NCI-H748 treated with DMSO at 0.1 percent for 48 hours (cell line): ENCODE measurements at regions not wholly inside any gene's neighbourhood (a gene's known extent, or its start where the extent isn't known, plus 50 kb on each side); places are given as distances from the start of the nearest gene placed in this dataset.

ENCODE experiments used
- DNase-seq: peaks from one replicate; lab custom pipeline; 2025; lab: John Stamatoyannopoulos, UW

DNA sequence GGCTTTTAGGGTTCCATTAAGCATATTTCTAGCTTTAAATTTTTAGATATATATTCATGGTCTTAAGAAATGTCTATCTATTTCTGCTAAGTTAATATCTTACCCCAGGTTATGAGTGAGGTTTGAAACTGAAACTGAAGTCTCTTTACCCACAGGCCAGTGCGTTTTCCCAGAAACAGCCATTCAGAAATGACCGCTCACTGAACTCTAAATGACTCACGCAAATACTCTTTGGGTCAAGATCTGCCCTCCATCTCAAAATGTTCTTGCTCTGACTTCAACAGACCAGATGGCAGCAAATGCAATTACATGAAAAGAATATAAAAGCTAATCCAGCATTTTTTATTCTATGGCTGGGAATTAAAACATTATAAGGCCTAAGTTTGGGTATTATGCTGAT is 315.2 kb downstream of the TDRD15 start:
- DNase-seq = no peak

DNA sequence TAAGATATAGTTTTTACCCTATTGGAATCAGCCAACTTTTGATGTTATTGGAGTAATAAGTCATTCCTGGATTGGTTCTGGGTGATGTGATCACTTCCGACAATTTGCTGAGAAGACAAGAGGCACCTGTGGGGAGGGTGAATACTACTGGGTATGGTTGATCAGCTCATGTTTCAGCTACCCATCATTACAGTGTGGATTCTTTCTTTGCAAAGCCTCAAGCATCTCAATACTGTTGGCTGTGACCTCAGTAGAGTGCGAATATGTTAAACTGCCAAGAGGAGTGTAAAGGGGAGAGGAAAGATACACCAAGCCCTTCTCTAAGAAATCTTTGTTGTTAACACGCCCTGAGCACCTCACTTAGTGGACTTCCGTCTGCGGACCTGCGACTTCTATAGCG is 317.7 kb downstream of the TDRD15 start:
- DNase-seq = no peak

DNA sequence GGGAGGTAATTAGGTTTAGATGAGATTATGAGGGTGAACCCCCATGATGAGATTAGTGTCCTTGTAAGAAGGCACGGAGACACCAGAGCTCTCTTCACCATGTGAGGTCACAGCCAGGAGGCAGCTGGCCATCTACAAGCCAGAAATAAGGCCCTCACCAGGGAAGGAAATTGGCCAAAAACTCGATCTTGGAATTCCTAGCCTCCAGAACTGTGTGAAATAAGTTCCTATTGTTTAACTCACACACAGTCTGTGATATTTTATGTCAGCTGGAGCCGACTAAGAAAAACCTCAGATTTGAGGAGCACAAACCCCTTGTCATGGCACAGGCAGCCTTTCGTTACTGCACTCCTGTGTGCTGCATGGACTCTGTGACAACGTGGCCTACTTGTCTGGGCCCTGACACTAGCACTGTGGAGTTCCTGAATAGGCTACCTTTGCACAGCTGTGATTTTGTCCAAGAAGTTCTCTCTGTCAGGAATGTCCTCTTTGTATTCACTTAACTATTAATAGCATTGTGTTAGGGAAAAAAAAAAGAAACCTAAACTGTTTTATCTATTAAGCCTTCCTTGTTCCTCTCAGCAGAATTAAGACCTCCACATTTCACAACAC is 319.8 kb downstream of the TDRD15 start:
- DNase-seq = no peak

DNA sequence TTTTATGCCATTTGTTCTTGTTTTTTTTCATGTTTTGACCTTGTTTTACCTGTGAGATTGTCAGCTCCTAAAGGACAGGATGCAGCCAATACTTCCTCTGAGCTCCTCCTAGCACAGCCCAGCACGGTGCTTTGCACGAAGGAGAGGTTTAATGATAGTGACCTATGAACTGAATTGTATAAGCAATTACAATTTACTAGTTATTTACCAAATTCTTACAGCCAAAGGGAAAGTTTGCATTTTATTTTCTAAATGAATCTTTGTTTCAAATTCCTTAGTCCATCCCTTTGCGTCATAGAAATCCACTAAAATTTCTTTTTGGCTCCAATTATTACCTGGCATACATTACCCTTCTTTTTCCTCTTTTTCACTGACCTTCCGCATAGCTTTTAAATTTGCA is 326.1 kb downstream of the TDRD15 start:
- DNase-seq = no peak

DNA sequence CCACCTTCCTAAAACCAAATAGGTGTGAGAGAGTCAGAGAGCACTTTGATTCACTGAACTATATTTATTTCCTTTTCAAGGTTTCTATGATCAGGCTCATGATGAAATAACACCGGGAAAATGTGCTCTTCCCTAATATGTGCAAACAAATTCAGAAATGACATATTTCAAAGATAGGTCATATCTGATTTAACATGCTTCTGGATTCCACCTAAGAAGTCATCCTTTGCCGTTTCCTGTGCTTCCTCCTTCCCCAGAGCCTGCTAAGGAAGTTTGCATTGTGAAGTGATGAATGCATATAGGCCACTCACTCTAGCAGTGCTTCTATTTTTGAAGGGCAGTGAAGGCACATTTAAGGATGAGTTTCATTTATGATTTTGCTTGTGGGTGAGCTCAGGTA is 327.6 kb downstream of the TDRD15 start:
- DNase-seq = no peak

DNA sequence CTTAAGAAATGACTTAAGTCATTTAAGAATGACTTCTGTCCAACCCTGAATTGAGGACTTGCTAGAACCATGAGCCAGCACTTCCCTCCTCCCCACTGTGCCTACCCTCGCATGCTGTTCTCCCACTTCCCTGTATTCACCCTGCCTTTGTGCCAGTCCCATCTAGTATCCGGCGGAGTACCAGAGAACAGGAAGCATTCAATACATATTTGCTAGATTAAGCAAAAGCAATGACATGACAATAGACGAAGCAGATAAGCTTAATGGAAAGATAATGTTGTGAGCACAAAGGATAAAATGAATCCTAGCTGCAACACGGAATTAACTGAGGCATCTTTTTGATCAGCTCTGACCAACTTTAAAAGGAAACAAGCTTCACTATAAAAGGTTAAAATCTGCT is 328.5 kb downstream of the TDRD15 start:
- DNase-seq = no peak

DNA sequence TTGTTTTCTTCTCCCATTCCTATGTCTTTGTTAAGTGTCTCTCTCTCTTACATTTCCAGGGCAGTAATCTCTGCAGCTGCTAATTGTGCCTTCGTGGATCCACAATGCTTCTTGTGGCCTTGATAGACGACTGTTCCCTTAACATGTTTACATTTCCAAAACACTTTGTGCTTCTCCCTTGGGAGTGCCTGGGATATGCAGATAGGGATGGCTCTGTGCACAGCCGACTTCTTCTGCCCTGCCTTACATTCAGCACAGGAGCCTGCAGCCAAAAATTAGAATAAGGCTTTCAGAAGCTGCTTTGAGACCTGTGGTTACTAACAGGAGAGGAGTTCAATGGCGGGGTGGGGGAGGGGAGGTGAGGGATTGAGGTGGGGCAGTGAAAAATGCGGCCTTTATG is 328.9 kb downstream of the TDRD15 start:
- peak; percentile 26 for DNase-seq

DNA sequence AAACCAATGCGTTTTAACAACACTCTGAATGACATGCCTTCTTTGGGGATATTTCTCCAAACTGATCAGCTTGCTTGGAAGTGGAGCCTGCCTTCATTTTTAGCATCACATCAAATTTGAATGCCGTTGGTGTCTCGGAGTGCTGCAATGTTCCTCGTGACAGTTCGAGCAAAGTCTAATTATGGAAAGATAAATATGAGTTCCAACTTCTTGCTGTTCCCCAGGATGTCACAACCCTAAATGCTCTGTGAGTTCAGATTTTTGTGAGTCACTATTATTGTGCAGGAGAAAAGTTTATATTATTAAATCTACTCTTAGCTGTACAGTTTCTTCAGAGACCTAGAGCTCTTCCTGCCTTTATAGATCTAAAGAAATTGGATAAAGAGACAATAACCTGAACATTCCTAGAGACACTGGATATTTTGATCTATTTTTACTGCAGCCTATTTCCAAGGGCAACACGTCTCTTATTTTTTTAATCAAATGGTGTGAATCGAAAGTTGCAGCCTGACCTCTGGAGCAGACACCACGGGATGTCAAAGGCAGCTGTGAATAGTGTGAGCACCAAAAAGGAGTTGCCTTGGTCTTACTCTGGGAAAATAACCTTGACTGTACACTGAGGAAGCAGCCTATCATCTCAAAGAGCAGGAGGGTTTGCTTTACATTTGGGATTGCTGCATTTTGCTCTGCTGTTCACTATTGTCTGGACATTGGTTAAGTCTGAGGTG is 330.1 kb downstream of the TDRD15 start:
- no peak for DNase-seq

DNA sequence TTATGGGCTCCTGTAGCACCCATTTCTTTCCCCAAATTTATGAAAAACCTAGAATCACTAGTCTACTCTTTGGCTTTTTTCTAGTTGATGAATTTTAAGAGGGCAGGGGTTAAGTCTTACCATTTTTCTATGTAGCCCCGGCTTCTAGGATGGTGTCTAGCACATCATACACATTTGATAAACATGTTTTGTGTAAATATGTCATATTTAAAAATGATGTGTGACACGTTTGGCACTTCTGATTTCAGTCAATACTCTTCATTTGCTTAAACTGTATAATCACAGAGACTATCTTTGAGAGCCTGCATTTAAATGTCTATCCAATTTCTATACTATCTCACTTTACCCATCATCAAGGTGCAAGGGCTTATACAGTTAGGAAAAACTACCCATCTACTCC is 331.1 kb downstream of the TDRD15 start:
- DNase-seq = no peak

DNA sequence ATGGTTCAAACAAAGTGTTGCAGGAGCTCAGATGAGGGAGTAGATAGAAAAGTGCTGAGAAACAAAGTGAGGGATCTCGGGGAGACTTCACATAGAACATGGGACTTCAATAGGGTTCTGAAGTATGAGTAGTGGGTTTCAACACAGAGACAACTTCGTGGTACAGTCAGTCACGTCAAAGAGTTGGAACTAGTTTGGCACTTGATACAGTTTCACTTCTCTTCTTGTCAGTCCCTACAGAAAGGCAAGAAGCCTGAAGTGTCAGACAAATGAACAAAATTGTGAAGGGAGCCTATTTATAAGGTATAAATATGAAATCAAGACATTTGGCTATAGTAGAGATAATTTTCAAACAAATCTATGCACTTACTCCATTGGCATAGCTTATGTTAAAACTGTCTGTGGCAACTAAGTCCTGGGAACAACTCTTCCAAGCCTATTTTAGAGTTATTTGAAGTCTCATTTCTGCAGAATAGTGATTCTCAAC is 338.0 kb downstream of the TDRD15 start:
- DNase-seq = no peak

DNA sequence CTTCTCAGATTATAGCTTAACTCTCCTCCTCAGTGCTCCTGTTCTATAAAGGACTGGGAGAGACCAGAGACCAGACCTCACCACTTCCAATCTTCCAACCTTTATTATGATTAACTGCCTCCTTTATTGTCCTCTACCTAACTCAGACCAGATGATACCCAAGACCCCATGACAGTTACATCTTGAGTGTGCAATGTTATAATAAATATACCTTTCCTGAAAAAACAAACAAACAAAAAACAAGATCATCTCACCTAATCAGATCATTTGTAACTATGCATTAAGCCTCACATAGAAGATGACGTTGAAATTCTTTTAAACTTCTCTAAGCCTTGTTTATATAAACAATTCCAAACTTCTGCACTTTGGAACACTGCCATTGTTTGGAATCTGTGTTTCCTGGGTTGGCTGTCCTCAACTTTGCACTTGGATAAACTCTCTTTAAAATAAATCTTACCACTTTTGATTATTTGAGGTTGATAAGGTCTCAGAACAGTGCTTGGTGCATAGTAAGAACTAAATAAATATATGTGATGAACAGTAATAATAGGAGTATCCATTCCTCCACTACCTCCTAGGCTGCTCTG is 342.7 kb downstream of the TDRD15 start:
- no peak for DNase-seq

DNA sequence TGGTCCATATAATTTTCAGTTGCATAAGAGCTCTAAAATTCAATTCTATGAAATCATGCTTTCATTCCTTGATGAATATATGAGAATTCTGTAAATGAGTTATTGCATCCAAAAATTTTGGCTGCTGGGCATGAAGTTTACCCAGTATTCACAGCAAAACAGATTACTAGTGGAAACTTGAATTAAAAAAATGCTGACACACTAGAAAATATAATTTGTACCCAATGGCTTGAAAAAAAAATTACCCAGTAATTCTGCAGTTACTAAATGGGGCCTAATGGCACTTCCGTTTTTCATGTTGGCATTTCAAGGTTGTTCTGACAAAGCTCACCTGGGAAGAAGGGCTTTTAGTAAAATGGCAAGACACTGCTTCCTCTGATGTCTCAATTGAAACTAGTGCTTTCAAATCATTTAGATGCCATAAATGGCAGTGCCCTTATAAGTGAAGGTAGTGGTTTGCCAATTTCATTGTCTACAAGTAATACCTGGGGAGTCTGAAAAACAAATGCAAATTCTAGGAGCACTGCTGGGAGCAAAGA is 343.6 kb downstream of the TDRD15 start:
- DNase-seq = no peak

DNA sequence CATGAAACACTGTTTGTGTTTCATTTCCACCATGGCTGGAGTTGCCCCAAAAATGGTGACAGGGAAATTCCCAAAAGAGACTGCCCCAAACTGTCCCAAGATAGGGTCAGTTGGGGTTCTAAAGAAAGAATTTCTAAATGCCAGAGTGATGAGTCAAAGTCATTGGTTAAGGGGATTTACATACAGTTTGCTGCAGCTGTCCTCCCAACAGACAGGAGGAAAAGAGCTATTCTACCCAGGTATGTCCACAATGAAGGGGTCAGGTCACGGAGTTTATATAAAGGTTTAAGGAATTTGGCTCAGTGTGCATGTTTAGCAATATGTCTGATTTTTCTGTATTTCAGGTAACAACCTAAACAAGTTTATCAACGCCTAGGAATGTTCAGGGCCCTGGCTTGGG is 344.1 kb downstream of the TDRD15 start:
- DNase-seq = no peak

DNA sequence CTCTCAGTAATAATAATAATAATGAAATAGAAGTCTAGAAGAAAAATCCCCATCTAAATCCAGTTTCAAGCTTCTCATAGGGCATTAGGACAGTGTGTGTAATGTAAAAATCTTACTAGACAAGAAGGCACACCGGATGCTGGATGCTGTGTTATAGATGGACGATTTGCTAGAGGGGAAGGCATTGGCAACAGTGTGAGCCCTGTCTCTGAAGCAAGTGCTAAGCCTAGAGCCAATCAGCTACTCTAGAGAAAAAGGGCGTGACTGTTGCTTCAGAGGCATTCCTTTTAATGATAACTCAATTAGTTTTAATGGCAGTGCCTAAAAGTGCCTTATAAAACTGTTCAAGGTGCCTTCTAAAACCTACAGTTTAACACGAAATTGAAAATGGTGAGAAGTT is 344.9 kb downstream of the TDRD15 start:
- no peak for DNase-seq

DNA sequence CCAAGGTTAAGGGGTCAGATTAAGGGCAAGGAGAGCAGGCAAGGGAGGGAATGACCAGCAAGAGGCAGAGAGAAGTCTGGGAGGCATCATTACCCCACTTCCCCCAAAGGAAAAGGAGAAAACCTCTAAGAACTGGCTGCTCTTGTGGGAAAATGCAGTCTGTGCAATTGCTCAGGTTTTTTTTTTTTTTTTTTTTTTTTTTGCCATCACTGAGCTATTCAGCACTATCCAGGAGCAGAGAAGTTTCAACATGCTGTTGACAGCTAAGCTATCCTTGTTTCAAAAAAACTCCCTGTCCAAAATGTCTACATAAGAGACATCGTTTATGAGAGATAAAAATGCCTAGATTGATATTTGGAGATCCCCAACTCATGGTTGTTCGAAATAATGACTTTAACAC is 345.4 kb downstream of the TDRD15 start:
- DNase-seq = no peak

DNA sequence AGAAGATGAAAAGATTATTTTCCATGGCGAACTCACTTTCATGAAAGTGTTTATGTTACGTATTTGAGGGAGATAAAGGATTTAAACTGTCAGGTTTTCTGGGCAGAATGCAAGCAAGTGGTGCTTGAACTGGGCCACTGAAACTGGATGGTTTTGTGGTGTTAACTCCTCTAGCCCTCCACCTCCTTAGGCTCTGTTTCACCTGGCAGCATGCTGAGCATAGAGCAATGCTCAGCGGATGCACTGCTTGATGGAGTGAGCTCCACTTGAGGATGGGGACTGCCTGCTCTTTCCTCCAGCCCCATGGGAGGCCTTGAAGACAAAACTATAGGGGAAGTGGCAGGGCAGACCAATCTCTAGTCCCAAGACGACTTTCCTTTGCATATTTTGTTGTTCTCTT is 345.8 kb downstream of the TDRD15 start:
- DNase-seq = no peak

DNA sequence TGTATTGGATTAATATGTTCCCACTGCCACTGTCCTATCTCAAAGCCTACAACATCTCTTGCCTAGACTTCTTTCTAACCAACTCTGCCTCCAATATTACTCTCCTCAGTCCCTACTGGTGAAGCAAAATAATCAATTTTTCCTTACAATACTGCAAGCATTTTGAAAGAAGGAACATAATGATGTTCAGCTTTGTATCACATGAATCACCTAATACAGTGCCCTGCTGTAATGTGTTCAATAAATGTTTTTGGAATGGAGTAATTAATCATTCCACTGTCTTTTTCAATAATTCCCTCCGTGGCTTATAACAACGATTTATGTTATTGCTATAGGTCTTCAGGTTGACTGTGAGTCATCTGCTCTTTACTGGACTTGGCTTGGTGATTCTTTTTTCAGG is 356.4 kb downstream of the TDRD15 start:
- DNase-seq = no peak

DNA sequence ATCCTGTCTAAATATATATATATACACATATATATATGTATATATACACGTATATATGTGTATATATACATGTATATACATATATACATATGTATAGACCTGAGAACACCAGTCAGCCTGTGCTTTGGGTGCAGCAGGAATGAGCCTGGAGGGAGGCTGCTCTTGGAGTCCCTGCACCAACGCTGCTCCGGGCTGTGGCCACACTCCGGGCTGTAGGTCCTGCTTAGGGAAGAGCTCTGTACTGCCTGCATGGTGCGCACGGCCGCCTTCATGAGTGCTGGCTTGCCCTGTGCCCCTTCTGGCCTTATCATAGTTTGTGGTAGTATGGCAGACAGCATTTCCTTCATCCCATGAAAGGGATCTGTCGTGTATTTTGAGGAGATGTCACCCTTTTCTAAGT is 360.9 kb downstream of the TDRD15 start:
- no peak for DNase-seq

DNA sequence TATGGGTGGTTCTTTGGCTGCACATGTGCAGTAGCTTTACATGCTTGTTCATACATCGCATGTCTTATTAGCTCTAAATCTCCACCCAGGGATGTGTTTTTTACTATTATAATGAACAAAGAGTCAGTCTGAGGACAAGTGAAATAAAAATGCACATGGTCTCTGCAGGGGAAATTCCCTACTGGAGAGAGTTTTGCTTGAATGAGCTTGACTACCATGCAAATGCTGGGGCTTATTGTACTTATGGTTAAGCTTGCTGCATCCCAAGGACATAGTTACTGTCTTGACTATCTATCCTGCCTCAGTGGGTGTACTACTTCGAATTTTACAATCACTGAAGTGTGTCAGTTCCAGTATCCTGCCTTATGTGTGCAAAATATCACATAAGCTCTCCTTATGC is 362.7 kb downstream of the TDRD15 start:
- DNase-seq = no peak

DNA sequence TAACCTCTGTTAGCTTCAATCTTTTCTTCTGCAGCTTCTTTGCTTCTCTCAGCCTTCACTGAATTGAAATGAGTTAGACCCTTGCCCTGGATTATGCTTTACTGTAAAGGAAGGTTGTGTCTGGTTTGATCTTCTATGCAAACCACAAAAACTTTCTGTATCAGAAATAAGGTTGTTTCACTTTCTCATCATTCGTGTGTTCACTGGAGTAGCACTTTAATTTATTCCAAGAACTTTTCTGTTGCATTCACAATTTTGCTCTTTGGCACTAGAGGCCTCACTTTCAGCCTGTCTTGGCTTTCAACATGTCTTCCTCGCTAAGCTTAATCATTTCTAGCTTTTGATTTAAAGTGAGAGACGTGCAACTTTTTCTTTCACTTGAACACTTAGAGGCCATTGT is 365.3 kb downstream of the TDRD15 start:
- DNase-seq = no peak

DNA sequence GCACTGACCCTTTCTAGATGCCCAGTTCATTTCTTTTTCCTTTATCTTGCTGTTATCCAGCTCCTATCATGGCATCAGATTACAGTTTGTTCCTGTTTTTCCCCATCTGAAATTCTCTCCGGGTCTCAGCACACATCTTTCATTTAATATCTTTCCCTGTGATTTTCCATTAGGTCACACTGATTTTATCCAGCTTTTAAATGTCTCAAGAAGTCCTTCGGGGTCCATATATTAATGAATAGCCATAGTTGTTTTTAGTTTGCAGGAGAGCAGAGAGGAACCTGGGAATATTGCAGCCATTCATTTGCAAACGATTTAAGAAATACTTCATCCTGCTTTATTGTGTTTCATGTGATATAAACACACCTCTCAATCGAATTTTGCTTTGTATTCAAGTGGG is 374.2 kb downstream of the TDRD15 start:
- no peak for DNase-seq

DNA sequence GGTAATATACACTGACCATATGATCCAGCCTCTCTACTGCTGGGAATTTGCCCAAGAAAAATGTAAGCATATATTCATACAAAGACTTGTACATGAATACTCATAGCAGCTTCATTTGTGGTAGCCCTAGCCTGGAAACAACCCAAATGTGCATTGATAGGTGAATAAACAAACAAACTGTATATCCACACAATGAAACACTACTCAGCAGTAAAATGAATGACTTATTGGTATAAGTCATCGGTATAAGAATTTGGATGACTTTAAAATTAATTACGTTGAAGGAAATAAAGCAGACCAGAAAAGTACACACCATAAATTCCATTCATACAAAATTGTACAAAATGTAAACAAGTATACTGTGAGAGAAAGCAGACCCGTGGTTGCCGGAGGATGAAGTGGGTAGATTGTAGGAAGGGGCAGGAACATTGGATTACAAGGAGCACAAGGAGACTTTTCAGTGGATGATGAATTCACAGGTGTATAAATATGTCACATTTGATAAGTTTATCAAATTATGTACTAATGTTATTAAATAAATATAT is 376.7 kb downstream of the TDRD15 start:
- DNase-seq = no peak

DNA sequence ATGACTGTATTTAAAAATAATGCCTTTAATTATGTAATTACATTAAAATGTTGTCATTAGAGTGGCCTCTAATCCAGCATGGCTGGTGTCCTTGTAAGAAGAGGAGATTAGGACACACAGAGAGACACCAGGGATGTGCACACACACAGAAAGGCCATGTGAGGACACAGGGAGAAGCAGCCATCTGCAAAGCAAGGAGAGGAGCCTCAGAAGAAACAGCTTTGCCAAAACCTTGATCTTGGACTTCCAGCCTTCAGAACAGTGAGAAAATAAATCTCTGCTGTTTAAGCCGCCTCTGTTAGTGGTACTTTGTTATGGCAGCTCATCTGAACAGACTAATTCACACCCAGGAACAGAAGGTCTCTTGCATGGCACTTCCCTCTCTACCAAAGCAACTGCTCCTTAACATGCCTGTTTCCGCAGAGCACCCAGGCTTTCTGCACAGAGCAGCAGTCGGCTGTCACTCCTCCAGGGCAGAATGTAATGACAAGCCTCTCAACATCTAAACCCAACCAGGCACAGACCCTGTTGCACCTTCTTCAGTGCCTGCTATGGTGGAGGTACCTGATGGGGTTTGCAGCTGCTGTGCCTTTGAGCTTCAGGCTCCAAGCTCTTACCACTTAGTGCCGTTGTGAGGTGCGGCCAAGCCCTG is 377.7 kb downstream of the TDRD15 start:
- no peak for DNase-seq
